ENCODE measurements at regions not wholly inside any gene's neighbourhood (a gene's known extent, or its start where the extent isn't known, plus 50 kb on each side); places are given as distances from the start of the nearest gene placed in this dataset.

DNA sequence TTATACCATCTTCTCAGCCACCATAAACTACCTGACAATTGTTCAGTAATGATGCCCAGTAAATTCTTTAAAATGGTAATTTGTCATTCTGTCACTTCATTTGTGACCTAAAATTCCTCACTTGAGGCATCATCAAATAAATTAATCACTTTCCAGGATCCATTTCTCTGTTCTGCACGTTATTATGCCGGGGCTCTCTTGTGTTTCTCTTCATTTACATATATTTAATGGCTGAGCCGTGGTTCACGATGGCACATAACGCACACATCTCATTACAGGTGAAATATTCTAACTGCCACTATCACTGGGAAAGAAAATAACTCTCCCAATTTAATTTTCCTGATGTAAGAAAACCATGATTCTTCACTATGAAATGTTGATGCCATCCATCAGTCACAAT lies 529.6 kb downstream of the NR4A2 start:
- TF ChIP-seq CTCF (IDR thresholded peaks at IDR 0.05), result no peak
- Histone ChIP-seq H3K4me1 (no peaks in the 10 kb centered on the region), H3K4me3 (no peak overlapping the region), H3K36me3 (no peaks in the 10 kb centered on the region), H3K27ac (no peak overlapping the region), H3K9me3 (no peaks in the 10 kb centered on the region), H3K27me3 (no peaks in the 10 kb centered on the region)
- intact Hi-C loops (cut with DNase I; ENCODE audit: low total_unique reads), result no loop called here
- DNase-seq, result no peak

DNA sequence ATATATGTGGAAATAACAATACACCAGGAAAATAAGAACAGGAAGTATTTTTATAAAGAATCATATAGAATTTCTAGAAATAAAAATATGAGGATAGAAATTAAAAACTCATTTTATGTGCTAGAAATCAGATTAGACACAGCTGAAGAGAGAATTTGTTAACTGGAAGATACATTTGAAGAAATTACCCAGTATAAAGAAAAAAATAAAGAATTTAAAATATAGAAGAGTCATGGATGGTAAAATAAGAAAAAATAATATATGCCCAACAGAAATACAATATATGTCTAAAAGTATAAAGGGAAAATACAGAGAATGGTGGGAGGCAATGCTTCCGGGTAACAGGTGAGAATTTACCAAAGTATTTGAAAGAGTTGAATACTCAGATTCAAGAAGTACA lies 539.9 kb downstream of the NR4A2 start:
- DNase-seq, result no peak
- TF ChIP-seq CTCF (IDR thresholded peaks at IDR 0.05), result no peak
- H3K27me3 ChIP-seq, result no peaks in the 10 kb centered on the region
- H3K4me3 ChIP-seq, result no peak overlapping the region
- peaks cover 0 to 21% (median 20%) of the 10 kb centered on the region in 3 donors for H3K9me3 ChIP-seq
- H3K27ac ChIP-seq, result no peak overlapping the region
- H3K36me3 ChIP-seq, result no peaks in the 10 kb centered on the region
- intact Hi-C loops (cut with DNase I; ENCODE audit: low total_unique reads), result no loop called here
- no peaks in the 10 kb centered on the region for H3K4me1 ChIP-seq

DNA sequence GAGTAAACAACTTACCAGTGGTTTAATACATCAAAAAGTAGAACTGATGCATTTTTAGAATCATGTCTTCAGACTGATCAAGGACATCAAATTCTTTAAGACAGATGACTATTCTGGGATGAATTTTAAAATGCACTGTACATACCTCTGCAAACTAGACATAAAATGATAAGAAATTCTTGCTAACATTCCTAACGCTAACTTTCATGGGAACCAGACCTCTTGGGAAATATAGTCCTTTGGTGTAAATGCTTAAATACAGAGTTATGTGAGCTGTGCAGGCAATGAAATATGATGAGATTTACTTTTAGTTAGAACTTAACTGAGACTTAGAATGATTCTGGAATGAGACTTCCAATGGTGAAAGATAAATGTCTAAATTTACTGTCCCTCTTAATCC lies 562.0 kb downstream of the NR4A2 start:
- H3K36me3 ChIP-seq, result no peaks in the 10 kb centered on the region
- DNase-seq, result no peak
- H3K27me3 ChIP-seq, result no peaks in the 10 kb centered on the region
- H3K4me1 ChIP-seq, result no peaks in the 10 kb centered on the region
- H3K9me3 ChIP-seq, result no peaks in the 10 kb centered on the region
- intact Hi-C loops (cut with DNase I; ENCODE audit: low total_unique reads), result no loop called here
- TF ChIP-seq CTCF (IDR thresholded peaks at IDR 0.05), result no peak
- H3K4me3 ChIP-seq, result no peak overlapping the region
- H3K27ac ChIP-seq, result no peak overlapping the region

DNA sequence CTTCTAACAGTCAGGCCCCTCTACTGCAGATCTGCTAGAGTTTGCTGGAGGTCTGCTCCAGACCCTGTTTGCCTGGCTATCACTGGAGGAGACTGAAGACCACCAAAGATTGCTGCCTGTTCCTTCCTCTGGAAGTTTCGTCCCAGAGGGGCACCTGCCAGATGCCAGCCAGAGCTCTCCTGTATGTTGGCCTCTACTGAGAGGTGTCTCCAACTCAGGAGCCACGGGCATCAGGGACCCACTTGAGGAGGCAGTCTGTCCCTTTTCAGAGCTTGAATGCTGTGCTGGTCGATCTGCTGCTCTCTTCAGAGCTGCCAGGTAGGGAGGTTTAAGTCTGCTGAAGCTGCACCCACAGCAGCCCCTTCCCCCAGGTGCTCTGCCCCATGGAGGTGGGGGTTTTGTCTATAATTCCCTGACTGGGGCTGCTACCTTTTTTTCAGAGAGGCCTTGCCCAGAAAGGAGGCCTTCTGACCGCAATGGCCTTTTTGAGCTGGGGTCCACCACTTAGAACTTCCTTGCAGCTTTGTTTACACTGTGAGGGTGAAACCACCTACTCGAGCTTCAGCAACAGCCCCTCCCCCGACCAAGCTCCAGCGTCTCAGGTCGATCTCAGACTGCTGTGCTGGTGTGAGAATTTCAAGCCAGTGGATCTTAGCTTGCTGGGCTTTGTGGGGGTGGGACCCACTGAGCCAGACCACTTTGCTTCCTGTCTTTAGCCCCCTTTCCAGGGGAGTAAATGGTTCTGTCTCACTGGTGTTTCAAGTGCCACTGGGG lies 566.0 kb downstream of the NR4A2 start:
- H3K4me1 ChIP-seq, result no peaks in the 10 kb centered on the region
- no peak overlapping the region for H3K27ac ChIP-seq
- intact Hi-C loops (cut with DNase I; ENCODE audit: low total_unique reads), result no loop called here
- no peaks in the 10 kb centered on the region for H3K36me3 ChIP-seq
- H3K4me3 ChIP-seq, result no peak overlapping the region
- no peaks in the 10 kb centered on the region for H3K9me3 ChIP-seq
- no peak for DNase-seq
- H3K27me3 ChIP-seq, result no peaks in the 10 kb centered on the region
- no peak for TF ChIP-seq CTCF (IDR thresholded peaks at IDR 0.05)

DNA sequence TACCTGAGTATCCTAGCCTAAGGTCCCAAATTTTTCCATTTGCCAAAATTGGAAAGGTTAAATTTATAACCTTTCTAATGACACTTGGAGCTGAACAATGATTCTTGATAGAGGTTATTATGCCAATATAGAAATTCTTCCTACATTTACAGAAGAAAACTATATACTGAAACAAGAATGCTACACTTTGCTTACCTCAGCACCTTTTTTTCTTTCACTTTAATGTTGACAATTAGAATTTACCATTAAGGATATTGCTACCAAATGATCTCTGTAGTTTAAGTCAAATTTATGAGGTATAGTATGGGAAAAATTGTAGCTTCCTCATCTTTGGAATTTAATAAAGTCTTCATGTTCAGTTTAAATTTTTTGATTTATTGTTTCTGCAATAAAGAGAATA lies 577.0 kb downstream of the NR4A2 start:
- intact Hi-C loops (cut with DNase I; ENCODE audit: low total_unique reads), result no loop called here
- Histone ChIP-seq H3K36me3 (no peaks in the 10 kb centered on the region), H3K4me1 (no peaks in the 10 kb centered on the region), H3K27ac (no peak overlapping the region), H3K9me3 (no peaks in the 10 kb centered on the region), H3K4me3 (no peak overlapping the region), H3K27me3 (no peaks in the 10 kb centered on the region)
- no peak for DNase-seq
- TF ChIP-seq CTCF (IDR thresholded peaks at IDR 0.05), result no peak

DNA sequence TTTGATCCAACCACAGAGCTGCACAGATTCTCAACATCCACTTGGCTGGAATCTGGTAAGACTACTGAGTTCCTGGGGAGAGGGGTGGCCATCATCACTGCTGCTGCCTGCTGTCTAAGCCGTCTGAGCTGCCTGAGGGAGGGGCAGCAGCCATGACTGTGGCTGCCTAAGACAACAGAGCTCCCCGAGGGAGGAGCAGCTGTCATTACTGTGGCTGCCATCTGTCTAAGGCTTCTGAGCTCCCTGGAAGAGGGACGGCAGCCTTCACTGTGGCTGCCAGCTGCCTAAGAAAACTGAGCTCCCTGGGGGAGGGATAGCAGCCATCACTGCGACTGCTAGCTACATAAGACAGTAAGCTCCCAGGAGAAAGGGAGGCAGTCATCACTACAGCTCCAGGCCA lies 584.4 kb downstream of the NR4A2 start:
- Histone ChIP-seq H3K36me3 (no peaks in the 10 kb centered on the region), H3K9me3 (no peaks in the 10 kb centered on the region), H3K4me1 (no peaks in the 10 kb centered on the region), H3K4me3 (no peak overlapping the region), H3K27me3 (no peaks in the 10 kb centered on the region), H3K27ac (no peak overlapping the region)
- no peak for DNase-seq
- intact Hi-C loops (cut with DNase I; ENCODE audit: low total_unique reads), result no loop called here
- no peak for TF ChIP-seq CTCF (IDR thresholded peaks at IDR 0.05)
